ENCODE measurements at regions not wholly inside any gene's neighbourhood (a gene's known extent, or its start where the extent isn't known, plus 50 kb on each side); places are given as distances from the start of the nearest gene placed in this dataset.

GRCh38 chrX:44040406-44040805, 67.2 kb upstream of the NDP start:
- no peak for DNase-seq

- DNase-seq: no peak
Measured at GRCh38 chrX:44039556-44039955, 66.4 kb upstream of the NDP start.

GRCh38 chrX:44036336-44036735, 63.1 kb upstream of the NDP start:
- DNase-seq: peak; percentile 76

- DNase-seq: no peak
Measured at GRCh38 chrX:44035571-44035970, 62.4 kb upstream of the NDP start.

DNA sequence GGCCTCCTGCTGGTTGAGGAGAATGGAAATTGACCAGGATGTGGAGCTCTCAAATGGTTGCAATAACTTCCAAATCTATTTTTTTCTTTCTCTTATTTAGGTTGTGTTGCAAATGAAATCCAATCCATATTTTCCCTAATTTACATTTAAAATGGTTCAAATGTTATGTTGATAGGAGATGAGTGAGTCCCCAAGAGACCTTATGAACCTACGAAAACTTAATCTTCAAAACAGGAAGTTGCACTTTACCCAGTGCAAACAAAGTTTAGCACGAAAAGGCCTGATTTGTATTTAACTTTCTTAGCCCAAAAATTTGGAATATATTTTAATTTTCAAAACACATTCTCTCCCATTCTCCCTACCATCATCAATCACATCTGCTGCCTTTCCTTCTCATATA, 59.3 kb upstream of the NDP start:
- no peak for DNase-seq

- DNase-seq: peak; percentile 39
Measured at GRCh38 chrX:44025555-44025954, 52.4 kb upstream of the NDP start.

Measured in NCI-H226 (cell line).